HG03196 (cell line): ENCODE measurements at regions not wholly inside any gene's neighbourhood (a gene's known extent, or its start where the extent isn't known, plus 50 kb on each side); places are given as distances from the start of the nearest gene placed in this dataset.

Experiments used
- ATAC-seq: cut with Tn5 transposase; IDR thresholded peaks from one replicate; pipeline ENCODE4 v1.9.1; 2021; ENCODE audit not compliant: unreplicated experiment

DNA sequence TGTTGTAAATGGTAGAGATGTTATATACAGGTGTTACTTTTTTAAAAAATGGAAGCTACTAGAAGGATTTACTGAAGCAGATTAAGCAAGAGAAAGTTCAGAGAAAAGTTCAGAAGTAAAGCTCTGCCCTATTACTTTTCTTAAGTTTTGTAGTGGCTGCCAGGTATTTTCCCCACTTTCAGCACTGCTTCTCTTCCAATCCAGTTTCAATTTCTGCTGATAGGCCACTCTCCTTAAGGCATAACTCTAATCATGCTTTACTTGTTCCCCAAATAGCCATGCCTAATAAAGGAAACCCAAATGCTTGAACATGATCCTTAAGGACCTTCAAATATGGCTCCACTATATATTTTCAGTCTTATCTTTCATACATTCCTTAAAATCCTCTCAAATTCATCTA lies 880.8 kb upstream of the CDH2 start:
- ATAC-seq = no peak

DNA sequence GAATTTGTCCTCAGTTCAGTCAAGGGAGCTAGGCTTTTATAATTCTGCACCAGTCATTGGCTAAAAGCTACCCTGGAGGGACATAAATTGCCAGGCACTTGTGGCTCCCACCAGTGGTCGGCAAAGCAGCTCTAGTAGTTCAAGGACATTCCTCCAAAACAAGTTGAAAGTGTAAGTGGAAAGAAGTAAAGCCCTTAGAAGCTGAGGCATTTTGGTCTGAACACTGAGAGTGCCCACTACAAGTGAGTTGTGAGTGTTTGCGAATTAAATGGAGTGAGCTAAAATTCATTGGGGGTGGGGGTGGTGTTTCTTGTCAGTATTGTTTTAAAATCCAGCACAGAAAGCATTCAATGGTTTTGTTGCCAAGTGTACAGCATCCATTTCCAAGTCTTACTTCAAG lies 879.9 kb upstream of the CDH2 start:
- no peak for ATAC-seq

DNA sequence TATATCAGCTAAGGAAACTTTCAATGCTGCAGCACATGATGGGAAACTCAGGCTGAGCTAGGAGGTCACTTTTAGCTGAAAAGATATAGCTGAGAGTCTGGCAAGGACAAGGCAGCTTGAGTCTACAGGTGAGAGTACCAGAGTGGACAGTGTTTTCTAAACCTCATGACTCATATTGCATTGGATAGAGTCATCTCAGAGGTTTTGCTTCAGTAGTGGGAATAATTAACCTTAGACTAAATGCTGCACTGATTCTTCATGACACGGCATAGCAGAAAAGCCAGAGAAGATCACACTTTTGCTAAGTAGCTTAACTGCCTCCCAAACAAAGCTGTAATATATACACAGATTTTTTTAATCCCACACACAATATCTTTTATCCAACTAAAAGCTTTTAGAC lies 865.0 kb upstream of the CDH2 start:
- no peak for ATAC-seq

DNA sequence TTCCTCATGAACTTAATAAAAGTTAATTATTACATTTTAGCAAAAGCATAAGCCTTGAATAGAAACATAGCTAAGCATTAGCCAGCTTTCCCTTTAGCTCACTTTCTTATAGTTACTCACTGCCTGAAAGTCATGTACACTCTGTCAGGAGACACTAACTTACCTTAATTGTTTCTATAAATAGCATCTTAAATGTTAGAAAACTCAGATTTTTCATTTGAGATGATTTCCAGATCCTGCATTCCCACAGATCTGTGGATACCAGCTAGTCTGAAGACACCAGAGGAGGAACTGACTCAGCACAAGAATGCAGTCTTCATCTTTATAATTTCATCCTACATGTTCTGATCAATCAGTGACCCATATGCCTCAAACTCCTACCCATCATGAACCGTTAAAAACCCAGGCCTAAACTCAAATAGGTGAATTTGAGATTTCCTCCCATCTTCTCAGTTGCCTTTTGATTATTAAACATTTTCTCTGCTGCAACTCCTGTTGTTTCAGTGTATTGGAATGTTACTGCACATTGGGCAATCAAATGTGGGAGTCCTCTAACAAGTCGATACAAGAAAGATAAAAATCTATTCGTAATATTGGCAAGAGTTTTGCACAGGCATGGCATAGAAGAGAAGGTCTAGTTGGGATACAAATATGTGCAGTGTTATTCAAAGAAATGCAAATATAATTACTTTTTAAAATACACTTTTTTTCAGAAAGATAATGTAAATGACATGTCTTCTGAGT lies 857.4 kb upstream of the CDH2 start:
- ATAC-seq = no peak

DNA sequence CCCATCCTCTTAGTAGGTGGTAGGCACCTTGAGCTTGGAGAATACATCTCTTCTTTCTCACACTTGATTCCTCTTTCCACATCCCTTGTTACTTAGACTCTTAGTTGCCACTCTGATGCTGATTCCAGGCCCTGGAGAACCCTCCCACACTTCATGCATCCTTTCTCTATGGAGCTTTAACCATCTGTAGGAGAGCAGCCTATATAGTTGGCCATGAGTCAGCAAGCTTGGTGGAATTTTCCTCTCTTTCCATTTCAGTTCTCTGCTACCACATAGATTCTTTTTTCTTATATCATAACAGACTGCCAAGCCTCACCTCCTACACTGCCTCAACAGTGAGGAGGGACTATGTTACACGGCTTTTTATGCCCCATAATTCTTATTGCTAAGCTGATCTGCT lies 851.6 kb upstream of the CDH2 start:
- ATAC-seq = no peak

DNA sequence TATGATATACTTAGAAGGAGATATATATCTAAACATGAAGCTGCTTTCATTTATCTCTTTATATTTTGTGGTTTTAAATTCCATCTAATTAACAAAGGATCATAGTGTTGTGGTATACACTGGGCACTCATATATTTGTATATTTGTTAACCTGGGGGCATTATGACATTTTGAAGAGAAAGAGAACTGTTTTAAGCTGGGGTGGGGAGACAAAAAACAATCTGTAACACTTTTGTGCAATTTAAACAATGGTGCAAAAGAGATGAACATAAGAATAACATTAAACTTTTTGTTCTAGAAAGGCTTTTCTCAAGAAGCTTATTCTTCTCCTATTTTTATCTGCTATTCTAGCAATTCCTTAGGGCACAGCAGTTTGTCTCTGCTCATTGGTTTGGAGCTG lies 842.0 kb upstream of the CDH2 start:
- ATAC-seq = no peak

DNA sequence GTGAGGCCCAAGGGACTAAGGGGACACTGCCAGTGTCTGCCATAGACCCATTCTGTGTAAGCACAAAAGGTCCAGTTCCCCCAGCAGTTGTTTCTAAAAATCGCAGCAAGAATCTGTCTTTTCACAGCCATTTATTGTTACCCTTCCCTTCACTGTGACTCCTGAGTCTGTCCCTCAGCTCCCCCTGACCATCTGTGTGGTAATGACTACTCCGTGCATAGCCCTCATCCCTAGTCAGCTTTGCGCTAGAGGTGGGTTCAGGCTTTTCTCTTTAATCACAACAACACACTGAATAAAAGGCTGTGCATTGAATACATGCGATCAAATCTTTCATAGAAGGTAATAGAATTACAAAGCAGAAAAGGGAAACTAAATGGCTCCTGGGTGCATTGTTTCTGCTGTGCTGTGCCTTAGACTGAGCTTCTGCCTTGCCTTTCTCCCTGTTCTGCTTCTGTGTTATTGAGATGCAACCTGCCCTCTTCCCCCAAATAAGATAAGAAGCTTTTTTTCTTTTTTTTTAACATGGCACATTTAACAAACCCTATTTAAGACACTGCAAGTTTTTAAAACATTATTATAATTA lies 836.0 kb upstream of the CDH2 start:
- no peak for ATAC-seq

DNA sequence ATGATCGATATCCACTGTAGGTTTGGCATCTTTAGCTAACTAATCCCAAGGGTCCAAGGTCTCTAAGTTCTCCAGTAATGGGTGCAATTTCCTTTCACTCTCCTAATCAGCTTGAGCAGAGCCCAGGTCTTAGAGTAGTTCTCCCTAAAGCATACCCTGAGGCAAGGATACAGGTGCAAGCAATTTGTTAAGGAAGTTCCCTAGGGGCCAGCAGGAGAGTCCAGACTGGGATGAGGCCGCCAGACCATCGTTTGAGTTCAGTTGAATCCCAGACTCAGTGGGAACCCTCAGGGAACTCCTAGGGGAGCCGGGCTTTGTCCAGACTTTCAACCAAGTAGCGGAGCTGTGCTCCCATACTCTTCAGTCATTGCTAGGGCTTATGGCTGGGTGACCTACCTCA lies 835.4 kb upstream of the CDH2 start:
- ATAC-seq = no peak

DNA sequence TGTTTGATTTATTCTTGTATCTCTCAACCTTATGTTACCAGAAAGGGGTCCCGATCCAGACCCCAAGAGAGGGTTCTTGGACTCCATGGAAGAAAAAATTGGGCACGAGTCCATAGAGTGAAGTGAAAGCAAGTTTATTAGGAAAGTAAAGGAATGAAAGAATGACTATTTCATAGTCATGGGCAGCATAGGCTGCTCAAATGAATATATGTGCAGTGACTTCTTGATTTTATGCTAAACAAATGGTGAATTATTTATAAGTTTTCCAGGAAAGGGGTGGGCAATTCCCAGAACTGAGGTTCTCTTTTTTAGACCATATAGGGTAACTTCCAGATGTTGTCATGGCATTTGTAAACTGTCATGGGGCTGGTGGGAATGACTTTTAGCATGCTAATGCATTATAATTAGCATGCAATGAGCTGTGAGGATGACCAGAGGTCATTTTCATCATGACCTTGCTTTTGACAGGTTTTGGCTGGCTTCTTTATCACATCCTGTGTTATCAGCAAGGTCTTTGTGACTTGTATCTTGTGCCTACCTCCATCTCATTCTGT lies 832.4 kb upstream of the CDH2 start:
- no peak for ATAC-seq

DNA sequence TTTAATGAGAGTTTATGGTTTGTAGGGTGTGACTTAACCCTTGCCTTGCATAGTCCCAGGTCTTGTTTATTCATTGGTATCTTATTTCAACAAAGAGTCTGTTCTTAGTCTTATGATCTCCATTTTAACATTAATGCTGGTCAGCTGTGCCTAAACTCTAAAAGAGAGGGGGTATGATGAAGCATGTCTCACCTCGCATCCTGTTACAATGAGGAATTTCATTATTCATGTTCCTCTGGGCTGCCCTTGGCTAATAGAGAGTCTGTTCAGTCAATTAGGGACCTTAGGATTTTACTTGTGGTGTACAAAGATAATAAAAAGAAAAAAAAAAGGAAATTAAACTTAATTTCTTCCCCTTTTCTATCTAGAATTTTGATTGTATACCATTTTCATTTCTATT lies 831.9 kb upstream of the CDH2 start:
- ATAC-seq = no peak

DNA sequence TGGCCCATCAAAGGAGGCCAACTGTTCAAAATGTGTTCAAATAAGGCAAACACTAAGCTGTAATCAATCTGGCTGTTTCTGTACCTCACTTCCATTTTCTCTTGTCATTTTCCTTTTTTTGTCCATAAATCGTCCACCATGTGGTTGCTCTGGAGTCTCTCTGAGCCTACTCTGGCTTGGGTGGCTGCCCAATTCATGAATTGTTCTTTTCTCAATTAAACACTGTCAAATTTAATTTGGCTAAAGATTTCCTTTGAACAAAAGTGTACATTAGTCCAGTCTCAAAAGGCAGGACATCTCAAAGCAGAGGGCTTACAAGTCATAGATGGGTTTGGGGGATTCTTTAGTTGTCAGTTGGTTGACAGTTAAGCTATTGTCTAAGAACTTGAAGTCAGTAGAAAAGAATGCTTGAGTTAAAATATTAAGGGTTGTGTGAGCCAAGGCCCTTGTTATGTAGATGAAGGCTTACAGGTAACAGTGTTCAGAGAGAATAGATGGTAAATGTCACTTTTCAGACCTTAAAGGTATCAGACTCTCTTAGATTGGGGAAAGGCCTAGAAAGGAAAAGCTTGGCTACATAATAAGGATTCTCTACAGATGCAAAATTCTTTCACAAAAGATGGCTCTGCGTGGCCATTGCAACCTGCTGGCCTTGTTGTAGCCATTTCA lies 831.2 kb upstream of the CDH2 start:
- ATAC-seq = no peak

DNA sequence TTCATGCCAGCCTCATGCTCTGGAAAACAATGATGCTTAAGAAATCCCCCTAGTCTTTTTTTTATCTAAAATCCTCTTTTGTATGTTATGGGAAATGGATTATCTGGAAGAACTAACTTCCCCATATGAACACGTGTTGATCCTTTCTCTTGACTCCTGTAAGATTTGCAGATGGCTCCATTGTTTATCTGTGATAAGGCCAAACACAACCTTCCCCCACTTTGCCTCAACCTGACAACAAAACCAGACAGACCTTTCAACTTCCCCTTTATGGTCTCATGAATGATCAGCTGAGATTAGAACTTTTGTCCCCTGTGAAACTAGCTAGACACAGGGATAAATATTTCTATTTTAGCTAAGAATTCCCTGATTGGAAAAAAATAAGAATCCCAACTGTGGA lies 828.0 kb upstream of the CDH2 start:
- no peak for ATAC-seq

DNA sequence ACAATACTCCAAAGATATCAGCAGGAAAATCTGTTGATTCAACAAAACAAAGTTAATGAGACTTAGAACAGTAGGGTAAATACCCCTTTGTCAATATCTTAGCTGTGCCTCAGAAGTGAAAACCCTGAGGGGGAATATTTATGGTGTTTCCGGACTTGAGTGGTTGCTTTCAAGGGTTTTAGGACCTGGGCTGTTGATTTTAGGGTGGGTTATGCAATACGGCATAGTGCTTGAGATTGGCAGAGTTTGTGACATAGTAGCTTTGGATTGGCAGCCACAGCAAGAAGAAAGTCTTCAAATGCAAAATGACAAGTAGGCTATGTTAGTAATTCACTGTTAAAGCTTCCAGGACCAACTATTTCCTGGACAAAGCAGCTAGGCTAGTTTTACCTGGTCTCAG lies 826.3 kb upstream of the CDH2 start:
- no peak for ATAC-seq

DNA sequence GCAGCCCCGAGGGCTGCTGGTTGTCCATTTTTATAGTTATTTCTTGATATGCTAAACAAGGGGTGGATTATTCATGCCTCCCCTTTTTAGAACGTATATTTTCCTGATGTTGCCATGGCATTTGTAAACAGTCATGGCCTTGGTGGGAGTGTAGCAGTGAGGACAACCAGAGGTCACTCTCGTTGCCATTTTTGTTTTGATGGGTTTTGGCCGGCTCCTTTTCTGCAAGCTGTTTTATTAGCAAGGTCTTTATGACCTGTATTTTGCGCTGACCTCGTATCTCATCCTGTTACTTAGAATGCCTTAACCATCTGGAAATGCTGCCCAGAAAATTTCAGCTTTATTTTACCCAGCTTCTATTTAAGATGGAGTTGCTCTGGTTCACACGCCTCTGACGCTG lies 825.8 kb upstream of the CDH2 start:
- no peak for ATAC-seq

DNA sequence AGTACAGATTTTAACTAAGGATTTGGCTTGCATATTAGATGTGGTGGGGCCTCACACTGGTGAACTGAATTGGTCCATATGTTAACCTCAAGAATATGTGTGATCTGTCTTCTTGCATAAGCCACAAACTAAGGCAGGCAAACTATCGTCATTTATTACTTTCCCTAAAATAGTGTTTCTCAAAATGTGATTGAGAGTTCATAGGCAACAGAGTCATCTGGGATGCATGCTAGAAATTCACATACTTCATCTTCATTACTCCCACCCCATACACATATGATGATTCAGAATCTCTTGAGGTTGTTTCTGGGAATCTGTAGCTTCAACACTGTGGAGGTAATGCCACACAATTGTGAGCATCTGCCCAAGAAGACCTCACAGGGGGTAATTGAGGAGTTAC lies 822.8 kb upstream of the CDH2 start:
- no peak for ATAC-seq

DNA sequence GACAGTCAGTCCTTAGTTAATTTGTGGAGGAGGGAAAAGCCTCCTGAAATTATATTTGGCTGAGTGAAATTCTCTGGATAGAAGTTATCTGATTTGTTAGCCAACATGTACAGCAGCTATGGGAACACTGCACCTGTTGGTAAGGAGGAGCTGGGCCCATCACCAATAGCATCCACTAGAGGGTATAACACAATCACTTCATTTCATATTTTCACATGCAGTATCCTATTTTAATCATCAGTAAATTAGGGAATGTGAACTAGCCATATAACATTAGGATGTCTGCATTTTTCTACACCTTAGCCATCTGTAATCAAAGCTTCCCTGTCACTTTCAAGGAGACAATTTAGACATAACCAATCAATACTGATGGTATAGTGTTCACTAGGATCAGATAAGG lies 818.4 kb upstream of the CDH2 start:
- ATAC-seq = no peak

DNA sequence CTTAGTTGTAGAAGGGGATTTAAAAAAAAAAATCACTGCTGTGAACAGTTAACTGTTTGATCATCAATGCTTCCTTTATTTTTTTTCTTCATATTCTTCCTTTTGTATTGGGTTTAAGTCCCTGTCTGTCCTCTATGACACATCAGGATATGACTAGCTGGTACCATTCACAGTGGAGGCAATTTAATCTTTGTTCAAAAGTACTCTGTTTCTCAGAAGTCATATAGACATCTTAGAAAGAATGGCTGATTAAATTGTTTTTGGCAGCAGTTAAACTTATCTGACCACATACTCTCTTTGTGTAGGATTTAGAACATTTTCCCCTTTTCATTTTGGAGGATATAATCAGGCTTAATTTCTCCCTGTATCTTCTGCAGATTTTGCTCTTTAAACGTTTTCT lies 807.8 kb upstream of the CDH2 start:
- no peak for ATAC-seq

DNA sequence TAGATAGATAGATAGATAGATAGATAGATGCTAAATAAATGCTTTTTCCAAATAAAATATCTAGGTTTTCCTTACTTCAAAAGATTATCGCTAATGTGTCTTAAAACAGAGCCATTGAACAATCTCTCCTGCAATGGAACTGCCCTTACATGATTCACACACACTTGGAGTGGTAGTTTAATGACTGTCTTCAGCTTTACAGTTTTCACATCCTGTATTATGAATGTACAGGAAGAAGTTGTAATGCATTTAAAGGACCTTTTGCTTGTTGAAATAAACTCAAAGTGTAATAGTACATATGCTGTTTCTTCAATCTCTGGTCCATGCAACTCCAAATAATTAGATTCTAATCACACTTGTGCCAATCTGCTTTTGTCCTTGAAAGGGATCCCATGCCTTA lies 797.6 kb upstream of the CDH2 start:
- ATAC-seq = no peak

DNA sequence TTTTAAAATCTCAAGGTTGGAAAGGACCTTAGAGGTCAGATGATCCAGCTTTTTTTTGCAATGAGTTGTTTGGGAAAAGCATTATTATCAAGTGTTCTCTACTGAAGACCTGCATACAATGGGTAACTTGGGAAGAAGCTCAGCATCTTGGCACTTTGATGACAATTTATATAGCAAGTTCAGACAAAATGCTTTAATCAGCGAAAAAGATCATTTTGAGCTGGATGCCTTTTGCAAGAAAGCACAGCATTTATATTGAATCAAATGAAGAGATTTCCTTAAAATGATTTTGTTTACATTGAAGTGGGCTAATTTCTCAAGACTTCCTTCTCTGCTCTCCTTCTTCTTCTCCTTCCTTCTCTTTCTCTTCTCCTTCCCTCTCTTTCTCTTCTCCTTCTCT lies 796.4 kb upstream of the CDH2 start:
- ATAC-seq = no peak

DNA sequence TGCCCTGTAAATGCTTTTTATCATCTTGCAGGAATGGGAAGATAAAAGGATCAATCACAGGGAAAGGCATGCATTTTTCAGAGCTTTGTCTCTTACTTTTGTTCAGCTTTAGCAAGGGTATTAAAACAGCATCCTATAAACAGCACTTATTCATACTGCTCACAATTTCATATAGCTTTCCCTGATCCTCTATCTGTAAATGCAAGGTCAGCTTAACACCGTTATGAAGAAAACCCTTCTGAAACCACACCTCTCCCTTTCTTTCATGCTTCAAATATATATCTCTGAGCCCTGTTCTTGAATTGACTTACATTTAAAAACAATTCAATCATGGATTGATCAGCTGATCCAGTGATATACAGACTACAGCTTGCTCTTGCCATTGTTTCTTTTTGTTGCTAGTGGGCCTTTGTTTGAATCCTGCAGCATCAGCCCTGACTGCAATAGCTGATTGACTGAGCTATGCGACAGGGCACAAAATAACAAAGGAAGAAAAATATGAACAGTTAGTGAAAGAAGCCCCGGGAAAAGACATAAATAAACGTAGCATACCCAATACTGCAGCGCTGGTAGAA lies 795.5 kb upstream of the CDH2 start:
- no peak for ATAC-seq

DNA sequence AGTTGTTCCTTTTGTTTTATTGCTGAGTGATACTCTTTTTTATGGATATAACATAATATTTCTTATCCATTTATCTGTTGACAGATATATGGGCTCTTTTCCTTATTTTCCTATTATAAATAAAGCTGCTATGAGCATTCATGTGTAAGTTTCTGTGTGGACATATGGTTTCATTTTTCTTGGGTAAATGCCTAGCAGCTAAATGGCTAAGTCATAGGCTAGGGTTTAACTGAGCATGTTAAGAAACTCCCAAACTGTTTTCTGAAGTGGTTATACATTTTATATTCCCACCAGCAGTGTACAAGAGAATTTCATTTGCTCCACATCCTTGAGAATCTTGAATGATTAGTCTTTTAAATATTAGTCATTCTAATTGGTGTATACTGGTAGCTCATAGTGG lies 786.6 kb upstream of the CDH2 start:
- no peak for ATAC-seq

DNA sequence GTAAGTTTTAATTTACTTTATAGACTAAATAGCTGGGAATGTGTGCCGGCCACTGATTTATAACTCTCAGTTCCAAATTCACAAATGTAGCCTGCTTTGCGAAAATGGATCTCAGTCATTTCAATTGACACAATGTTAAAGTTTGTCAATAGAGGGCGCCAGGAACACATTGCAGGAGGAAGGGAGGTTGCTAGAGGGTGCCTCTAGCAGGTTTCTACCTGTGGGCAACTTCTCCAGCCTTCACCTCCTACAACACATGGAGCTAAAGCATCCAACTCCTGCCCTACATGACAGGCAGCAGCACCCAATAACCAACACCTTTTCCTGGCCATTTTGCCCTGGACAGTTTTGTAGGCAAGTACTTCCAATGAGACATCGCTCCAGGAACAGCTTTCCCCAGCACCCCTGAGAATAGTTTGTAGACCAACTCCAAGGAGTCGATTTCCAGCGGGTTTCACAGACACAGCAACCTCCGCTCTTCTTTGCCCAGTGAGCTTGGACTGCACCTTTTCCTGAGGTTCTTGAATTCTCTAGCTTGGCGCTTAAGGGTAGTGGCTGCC lies 784.8 kb upstream of the CDH2 start:
- no peak for ATAC-seq
